Calu3 (cell line): ENCODE measurements at regions not wholly inside any gene's neighbourhood (a gene's known extent, or its start where the extent isn't known, plus 50 kb on each side); places are given as distances from the start of the nearest gene placed in this dataset.

ENCODE experiments used
- BruUV-seq: library from RNA; stranded (reverse); fragments of 400-500 nt; replicated peaks from 2 replicates; lab custom pipeline; 2021; lab: Mats Ljungman, UMichigan
- CTCF ChIA-PET: fragments of 300-600 bp; sonication (Branson Sonifier 250); formaldehyde crosslinking; loops from one replicate; lab custom pipeline; 2022; ENCODE audit warnings: antibody characterized with exemption; lab: Charles Lee
- DNase-seq: peaks from one replicate; pipeline ENCODE4 v3.0.0; 2022
- H3K27ac Mint-ChIP-seq: one replicate; pipeline ENCODE4 v1.8.0; 2022; ENCODE audit warnings: mixed read lengths; ENCODE audit not compliant: unreplicated experiment
- H3K27me3 Mint-ChIP-seq: one replicate; pipeline ENCODE4 v1.8.0; 2022; ENCODE audit warnings: mixed read lengths; ENCODE audit not compliant: unreplicated experiment
- H3K36me3 Mint-ChIP-seq: one replicate; pipeline ENCODE4 v1.8.0; 2022; ENCODE audit warnings: mild to moderate bottlenecking, moderate library complexity, mixed read lengths; ENCODE audit not compliant: insufficient read depth, unreplicated experiment
- H3K4me1 Mint-ChIP-seq: one replicate; pipeline ENCODE4 v1.8.0; 2022; ENCODE audit warnings: mild to moderate bottlenecking, low read depth, mixed read lengths; ENCODE audit not compliant: unreplicated experiment
- H3K4me3 Mint-ChIP-seq: one replicate; pipeline ENCODE4 v1.8.0; 2022; ENCODE audit warnings: mild to moderate bottlenecking, low read depth, moderate library complexity, mixed read lengths; ENCODE audit not compliant: unreplicated experiment
- H3K9me3 Mint-ChIP-seq: one replicate; pipeline ENCODE4 v1.8.0; 2022; ENCODE audit warnings: low read depth, mixed read lengths; ENCODE audit not compliant: unreplicated experiment
- intact Hi-C: fragments of 100-400 bp; cut with micrococcal nuclease; formaldehyde crosslinking; loops from one replicate; pipeline ENCODE4 v1.10.0; 2022; ENCODE audit not compliant: unreplicated experiment
- TF ChIP-seq, protein P1 (sequence below): fragments of 200-600 bp; IDR thresholded peaks from one replicate; pipeline ENCODE4 v1.8.0; 2022; ENCODE audit warnings: antibody characterized with exemption; ENCODE audit not compliant: unreplicated experiment

DNA sequence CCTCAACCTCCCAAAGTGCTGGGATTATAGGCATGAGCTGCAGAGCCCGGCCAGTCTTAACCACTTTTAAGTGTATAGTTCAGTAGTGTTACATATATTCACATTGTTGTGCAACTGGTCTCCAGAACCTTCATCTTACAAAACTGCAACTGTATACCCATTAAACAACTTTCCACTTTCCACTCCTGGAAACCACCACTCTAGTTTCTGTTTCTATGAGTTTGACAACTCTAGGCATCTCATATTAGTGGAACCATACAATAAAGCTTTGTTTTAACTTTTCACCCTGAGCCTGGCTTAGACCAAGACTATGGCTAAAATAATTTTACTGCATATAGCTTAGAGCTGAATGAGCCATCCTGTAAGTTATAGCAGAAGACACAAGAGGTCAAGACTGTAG is 108.0 kb upstream of the GOT2 start:
- no peak for DNase-seq
- intact Hi-C loops: no loop called here
- no peaks in the 10 kb centered on the region for H3K36me3 Mint-ChIP-seq
- CTCF ChIA-PET: no interaction called here
- no peaks in the 10 kb centered on the region for H3K4me1 Mint-ChIP-seq
- H3K27me3 Mint-ChIP-seq: no peaks in the 10 kb centered on the region
- BruUV-seq: no TSS peak
- H3K27ac Mint-ChIP-seq: no peak overlapping the region
- H3K9me3 Mint-ChIP-seq: no peaks in the 10 kb centered on the region
- no peak overlapping the region for H3K4me3 Mint-ChIP-seq
- TF ChIP-seq, protein P1, sequence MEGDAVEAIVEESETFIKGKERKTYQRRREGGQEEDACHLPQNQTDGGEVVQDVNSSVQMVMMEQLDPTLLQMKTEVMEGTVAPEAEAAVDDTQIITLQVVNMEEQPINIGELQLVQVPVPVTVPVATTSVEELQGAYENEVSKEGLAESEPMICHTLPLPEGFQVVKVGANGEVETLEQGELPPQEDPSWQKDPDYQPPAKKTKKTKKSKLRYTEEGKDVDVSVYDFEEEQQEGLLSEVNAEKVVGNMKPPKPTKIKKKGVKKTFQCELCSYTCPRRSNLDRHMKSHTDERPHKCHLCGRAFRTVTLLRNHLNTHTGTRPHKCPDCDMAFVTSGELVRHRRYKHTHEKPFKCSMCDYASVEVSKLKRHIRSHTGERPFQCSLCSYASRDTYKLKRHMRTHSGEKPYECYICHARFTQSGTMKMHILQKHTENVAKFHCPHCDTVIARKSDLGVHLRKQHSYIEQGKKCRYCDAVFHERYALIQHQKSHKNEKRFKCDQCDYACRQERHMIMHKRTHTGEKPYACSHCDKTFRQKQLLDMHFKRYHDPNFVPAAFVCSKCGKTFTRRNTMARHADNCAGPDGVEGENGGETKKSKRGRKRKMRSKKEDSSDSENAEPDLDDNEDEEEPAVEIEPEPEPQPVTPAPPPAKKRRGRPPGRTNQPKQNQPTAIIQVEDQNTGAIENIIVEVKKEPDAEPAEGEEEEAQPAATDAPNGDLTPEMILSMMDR: no peak

DNA sequence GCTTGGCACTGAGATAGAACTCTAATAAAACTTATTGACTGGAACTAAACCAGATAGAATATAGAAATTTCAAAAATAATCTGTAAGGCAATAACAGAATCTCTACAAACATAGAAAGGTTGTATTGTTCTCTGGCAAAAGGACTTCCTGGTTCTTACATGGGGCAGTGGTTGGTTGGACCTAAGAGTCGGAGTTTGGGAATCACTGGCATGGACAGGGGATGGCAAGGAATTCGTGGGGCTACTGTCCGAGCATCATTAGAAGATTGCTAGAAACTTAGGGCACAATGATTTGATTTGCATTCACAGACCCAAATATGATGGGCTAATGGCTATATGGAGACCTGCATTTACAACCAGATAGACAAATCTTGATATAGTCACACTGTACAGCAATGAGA is 103.8 kb upstream of the GOT2 start:
- H3K27ac Mint-ChIP-seq: no peak overlapping the region
- H3K36me3 Mint-ChIP-seq: no peaks in the 10 kb centered on the region
- TF ChIP-seq, protein P1: no peak
- CTCF ChIA-PET: no interaction called here
- H3K9me3 Mint-ChIP-seq: peaks cover 2% of the 10 kb centered on the region
- BruUV-seq: no TSS peak
- H3K4me3 Mint-ChIP-seq: no peak overlapping the region
- intact Hi-C loops: loop anchor here (10.0 kb wide), 1 partner anchor 63 kb away; no protein-coding TSS in a partner anchor
- H3K27me3 Mint-ChIP-seq: peaks cover 10% of the 10 kb centered on the region
- DNase-seq: no peak
- H3K4me1 Mint-ChIP-seq: no peaks in the 10 kb centered on the region

- peaks cover 2% of the 10 kb centered on the region for H3K9me3 Mint-ChIP-seq
- H3K36me3 Mint-ChIP-seq: no peaks in the 10 kb centered on the region
- CTCF ChIA-PET: no interaction called here
- H3K4me3 Mint-ChIP-seq: no peak overlapping the region
- H3K27ac Mint-ChIP-seq: no peak overlapping the region
- intact Hi-C loops: loop anchor here (10.0 kb wide), 1 partner anchor 62 kb away; no protein-coding TSS in a partner anchor
- DNase-seq: no peak
- TF ChIP-seq, protein P1: no peak
- no TSS peak for BruUV-seq
- peaks cover 15% of the 10 kb centered on the region for H3K27me3 Mint-ChIP-seq
- H3K4me1 Mint-ChIP-seq: no peaks in the 10 kb centered on the region
Observed at GRCh38 chr16:58836427-58836826, 102.3 kb upstream of the GOT2 start.

GRCh38 chr16:58832386-58832895 is 98.3 kb upstream of the GOT2 start:
- Mint-ChIP-seq H3K9me3 (peaks cover 2% of the 10 kb centered on the region), H3K4me3 (no peak overlapping the region), H3K36me3 (no peaks in the 10 kb centered on the region), H3K27me3 (peaks cover 15% of the 10 kb centered on the region), H3K4me1 (no peaks in the 10 kb centered on the region), H3K27ac (no peak overlapping the region)
- intact Hi-C loops: loop anchor here (10.0 kb wide), 1 partner anchor 58 kb away; no protein-coding TSS in a partner anchor
- DNase-seq: no peak
- BruUV-seq: no TSS peak
- TF ChIP-seq, protein P1: no peak
- CTCF ChIA-PET: interaction anchor here (0.5 to 1.3 kb wide), 2 partner anchors 18 to 65 kb away, joined by 3 to 4 read pairs; no protein-coding TSS in a partner anchor
